DMS153 (cell line): ENCODE measurements at regions not wholly inside any gene's neighbourhood (a gene's known extent, or its start where the extent isn't known, plus 50 kb on each side); places are given as distances from the start of the nearest gene placed in this dataset.
"Not testable (repeated sequence)": the region's sequence is repeated elsewhere in the genome, so short reads cannot be mapped to it uniquely, and the experiment has no call there.

ENCODE experiments used
- DNase-seq: peaks from one replicate; lab custom pipeline; 2025; lab: John Stamatoyannopoulos, UW

DNA sequence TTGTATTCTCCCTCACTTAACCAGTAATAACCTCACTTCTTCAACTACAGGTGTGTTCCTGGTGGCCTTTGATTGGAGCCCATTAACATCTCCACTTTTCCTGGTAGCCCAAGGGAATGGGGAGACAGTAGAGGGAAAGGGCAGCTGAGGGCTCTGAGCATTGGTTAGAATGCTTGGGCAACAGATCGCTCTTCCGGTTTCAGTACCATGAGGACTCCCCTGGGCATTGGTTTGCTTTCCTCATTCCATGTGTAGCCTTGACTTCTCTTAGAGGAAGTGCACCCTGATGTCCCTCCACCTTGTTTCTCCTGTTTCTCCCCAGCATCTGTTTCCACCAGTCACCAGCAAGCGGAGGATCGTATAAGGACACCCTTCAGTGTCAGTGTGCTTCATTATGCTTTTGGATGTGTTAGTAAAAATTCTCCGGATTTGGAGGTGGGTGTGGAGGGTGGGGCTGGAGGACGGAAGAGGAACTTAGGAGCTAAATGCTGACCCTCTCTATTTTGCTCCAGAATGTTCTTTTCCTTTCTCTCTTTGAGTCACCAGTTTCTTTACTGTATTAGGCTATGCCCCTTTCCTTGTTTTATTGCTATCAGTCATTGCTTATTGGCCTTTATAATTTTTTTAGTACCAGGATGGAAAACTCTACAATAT lies 50.6 kb upstream of the ZNG1B start:
- DNase-seq: not testable (repeated sequence)

DNA sequence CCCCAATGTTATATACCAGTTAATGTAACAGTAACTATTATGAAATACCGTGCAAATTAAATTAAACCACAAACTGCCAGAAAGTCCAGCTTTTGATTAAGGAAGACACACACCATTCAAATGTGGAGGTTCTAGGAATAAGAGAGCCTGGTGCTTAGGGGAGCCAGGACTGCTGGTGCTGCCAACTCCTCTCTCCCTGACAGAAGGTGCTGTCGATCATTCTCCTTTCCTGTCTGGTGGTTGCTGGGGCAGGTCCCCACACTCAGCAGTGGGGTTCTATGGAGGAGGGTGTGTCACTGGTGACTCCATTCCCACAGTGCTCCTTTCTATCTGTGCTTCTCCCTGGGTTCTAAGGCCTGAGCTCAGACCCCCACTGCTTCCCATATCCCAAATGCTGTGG lies 57.9 kb upstream of the ZNG1B start:
- not testable (repeated sequence) for DNase-seq

DNA sequence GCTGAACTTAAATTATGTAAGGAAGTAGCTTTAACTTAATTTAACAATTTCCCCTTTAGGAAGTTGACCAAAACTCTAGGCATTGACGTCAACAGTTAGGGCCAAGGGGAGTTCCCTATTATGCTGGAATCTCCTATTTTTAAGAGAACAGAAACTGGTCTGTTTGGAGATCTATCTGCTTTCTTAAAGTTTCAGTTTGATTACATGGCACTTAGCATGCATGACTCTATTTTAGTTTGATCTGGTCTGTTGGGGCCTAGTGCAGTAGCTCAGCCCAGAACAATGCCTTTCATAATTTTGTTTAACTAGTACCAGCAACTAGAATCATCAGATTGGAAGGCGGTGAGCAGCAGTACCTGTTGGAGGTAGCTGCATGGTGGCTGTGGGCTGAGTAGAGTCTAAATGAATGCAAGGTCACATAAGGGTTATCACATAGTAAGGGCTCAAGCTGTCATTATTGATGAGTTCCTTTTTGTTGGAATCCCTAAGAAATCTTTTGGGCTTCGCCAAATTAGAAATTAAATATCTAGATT lies 60.5 kb upstream of the ZNG1B start:
- DNase-seq: no peak

DNA sequence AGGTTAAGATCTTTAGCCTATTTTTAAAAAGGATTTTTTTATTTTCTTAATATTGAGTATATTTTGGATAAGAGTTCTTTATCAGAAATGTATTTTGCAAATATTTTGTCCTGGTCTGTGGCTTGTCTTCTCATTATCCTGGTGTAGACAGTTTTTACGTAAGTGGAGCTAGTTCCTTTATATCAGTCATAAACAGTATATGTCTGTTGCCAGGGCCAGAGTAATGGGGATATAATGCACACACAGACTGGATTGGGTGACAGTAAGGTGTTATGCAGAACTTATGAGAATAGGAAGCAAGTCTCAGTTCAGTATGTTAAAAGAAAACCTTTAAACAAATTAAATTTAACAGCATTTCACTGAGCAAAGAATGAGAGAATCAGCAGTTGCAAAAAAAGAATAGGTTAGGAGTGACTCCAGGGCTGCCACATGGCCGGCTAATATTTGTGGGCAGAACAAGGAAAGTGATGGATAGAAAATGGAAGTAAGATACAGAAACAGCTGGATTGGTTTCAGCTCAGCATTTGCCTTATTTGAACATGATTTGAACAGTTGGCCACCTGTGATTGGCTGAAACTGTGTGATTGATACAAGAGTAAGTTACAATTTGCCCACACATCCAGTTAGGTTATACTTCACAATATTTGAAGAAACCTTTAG lies 61.1 kb upstream of the ZNG1B start:
- DNase-seq: no peak

DNA sequence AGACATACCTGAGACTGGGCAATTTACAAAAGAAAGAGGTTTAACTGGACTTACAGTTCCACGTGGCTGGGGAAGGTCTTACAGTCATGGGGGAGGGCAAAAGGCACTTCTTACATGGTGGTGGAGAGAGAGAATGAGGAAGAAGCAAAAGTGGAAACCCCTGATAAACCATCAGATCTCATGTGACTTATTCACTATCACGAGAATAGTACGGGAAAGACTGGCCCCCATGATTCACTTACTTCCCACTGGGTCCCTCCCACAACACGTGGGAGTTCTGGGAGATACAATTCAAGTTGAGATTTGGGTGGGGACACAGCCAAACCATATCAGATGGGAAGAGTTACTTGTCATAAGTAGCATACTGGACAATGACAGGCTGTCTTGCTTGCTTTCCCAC lies 62.6 kb upstream of the ZNG1B start:
- DNase-seq: not testable (repeated sequence)

DNA sequence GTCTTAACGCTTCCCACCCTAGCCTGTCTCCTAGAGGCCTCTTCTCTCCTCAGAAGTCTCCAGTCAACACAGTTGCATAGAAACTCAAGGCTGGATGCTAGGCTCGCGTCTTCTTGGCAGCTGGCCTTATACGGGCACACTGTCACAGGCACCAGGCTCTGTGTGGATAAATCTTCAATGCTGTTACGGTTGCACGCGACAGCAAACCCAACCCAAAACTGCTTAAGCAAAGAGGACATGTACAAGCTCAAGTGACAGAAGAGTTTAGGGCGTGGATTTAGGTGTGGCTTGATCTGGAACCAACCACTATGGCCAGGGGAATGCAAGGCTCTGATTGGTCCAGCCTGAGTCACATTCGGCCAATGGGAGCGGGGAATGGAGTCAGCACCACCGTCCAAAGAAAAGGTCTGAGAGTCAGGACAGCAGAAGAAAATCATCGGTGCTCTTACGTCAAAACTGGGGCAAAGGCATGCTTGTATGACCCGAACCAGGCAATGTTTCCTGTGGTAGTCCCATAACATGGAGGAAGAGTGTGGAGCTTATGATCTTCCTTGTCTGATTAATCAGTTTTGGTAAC lies 65.1 kb upstream of the ZNG1B start:
- DNase-seq: not testable (repeated sequence)

DNA sequence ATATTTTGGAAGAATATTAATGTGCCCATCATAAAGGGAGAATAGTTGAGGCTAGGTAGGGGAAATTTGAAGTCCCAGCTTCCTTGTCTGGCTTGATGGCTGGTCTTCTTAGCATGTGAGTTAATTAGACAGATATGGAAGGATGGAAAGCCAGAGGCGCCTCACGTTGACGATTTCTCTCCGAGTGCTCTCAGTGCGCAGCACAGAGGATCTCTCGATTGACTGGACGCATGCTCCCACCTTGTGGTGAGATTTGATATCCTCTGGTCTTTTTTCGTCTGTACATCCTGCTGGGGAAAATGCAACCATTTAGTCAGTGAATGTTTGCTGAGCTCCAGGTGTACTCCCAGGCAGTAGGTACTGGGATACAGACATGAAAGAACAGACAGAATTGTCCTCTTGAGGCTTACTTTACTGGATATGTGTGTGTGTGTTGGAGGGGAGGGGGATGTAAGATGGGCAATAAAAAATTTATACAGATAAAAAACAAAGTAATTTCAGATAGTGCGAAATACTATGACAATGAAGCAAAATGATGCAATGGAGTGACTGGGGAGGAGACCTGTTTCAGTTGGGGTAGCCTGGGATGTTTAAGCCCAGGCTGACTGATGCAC lies 66.9 kb upstream of the ZNG1B start:
- DNase-seq: no peak

DNA sequence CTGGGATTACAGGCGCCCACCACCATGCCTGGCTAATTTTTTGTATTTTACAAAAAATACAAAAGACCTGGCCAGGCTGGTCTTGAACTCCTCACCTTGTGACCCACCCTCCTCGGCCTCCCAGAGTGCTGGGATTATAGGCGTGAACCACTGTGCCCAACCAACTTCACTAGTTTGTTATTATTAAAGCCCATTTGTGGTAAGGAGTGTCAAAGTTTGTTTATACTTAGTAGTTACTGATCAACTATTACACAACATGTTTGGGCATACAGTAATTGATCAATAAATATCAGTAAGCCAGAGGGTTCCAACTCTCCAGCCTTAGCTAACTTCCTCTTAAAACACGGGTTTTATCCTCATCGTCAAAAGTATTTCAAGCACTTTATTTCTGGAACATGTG lies 67.5 kb upstream of the ZNG1B start:
- DNase-seq: no peak

DNA sequence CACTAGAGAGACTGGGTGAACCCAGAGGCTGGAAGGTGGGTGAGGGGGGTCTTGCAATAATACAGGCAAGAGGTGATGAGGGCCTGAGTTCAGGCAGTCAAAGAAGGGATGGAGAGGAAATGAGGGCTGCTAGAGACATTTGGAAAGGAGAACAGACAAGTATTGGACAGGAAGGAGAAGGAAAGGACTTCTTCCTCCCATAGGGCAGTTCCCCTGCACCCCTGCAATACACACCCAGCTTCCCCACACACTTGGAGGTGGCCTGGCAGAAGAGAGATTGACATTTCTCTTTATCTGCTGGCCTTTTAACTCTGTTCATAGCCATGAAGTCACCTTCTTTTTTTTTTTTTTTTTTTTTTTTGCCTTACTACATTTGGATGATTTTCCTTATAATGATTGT lies 68.9 kb upstream of the ZNG1B start:
- not testable (repeated sequence) for DNase-seq

DNA sequence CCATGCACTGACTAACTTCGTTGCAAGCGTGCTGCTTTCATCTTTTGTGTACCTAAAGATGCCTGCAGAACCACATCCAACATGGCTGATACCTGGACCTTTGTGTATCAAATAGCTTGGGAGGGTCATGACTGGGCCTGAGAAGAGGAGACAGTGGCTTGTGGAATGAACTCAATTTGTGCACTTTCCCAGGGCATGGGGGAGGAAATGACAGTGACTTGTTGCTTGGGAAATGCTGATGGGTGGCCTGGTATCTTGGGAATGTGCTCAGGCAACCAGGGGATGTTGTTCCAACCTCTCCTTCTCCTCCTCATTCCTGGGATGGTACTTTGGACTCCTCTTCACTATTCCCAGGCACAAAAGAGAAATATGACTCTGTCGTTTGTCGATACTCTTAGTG lies 70.7 kb upstream of the ZNG1B start:
- not testable (repeated sequence) for DNase-seq

DNA sequence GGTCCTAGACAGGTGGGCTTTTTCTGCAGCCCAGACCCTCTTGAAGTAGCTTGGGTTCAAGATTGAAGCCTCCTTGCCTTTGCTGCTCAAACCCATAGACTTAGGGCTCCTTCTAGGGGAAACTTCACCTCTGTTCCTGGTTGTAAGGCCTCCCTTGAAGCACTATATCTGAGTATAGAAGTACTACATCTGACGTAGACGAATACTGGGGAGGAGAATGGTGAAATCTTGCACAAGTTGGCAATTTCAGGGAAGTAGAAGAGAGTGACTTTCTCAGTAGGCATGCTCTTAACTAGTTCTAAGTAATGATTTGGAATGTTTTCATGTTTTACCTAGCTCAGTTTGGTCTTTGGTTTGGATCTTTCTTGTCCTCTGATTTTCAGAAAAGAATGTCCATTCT lies 71.7 kb upstream of the ZNG1B start:
- DNase-seq: not testable (repeated sequence)

DNA sequence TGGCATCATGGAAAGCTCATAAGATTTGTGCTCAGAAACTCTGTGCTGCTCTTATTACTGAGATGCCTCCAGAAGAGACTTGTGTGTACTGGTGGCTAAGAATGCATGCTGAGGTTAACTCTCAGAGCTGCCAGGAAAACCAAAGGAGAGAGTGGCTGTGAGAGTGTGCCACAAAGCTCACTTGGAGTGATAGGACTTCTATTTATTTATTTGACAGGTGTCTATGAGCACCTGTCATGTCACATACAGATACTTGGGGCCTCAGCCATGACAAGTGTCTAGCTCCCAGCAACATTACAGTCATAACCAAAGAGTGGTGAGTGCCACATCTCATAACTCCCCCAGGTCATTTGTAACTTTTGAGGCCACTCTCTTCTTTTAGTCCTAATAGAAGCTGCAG lies 72.2 kb upstream of the ZNG1B start:
- not testable (repeated sequence) for DNase-seq

DNA sequence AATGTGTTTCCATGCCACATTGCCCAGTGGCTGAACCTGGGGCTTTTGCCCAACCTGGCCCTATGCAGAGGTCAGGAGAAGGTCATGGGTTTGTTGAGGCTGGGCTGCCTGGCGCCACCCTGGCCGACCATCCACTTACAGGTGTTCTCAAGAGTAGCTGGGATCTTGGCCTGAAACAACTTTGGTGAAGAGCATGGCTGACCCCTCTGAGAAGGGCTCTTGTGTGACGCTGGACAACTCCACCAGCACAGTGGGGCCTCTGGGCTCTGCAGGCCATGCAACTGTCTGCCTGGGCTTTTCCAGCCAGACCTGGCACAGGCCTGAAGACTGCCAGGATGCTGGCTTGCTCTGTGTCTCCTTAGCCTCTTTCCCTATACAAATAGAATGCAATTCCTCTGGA lies 76.4 kb upstream of the ZNG1B start:
- no peak for DNase-seq

DNA sequence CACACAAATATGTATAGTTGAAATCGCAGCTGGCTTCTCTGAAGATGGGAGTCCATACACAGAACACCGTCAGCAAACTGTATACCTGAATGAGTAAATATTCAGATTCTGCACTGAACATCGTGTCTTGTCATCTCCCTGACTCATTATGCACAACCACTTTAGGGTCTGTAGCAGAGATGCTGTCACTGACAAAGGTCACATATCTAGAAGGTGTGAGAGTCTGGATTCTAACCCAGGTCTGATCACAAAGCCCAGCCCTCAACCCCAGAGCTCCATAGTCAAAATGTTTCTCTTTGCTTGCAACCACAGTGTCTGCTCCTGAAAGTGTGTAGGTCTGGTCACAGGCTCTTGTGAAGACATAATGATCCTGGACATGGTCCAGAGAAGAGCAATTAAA lies 78.3 kb upstream of the PAX8 start:
- no peak for DNase-seq

DNA sequence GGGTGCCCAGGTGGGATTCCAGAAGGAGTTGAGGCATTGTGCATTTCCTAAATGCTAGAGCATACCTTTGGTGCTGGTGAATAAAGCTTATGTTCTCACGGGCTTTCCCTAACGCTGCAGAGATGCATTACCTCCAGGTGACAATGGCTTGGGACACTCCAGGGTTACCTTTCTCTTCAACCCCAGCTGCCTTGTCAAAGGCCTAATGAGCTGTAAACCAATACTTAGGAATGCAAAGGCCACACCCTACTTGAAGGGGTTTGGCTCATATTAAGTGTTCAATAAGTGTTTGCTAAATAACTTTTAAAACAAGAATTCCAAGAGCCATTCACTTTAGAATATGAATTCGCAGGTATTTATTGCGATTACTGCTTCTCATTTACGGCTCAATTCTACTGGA lies 77.6 kb upstream of the PAX8 start:
- DNase-seq: not testable (repeated sequence)

DNA sequence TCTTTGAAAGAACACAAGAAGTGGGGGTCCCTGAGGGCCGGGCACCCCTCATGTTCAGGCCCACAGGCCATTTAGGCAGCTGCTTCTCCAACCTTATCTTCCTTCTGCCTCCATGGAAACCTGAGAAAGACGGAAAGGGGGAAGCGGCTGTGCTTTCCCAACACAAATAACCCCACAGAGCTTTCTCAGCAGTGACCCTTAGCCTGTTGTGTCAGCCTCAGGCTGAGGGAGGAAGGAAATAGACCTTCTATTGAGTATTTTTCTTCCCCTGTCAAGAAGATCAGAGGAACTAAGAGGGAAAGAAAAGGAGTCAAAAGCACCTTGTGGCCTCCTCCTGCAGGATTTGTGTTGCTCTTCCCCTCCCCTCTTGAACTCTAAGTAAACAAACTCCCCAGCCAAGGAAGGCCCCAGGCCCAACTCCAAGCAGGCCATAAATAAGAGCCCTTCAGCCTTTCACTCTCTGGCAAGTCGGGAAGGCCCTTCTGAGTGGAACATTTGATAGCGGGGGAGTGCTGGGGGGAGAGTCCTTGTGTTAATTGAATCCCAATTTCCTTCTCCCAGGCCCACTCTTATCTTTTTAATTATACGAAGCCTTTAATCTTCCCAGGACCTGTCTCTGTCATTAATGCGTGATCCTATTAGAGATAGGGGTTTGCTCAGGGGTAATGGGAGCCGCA lies 76.8 kb upstream of the PAX8 start:
- not testable (repeated sequence) for DNase-seq

DNA sequence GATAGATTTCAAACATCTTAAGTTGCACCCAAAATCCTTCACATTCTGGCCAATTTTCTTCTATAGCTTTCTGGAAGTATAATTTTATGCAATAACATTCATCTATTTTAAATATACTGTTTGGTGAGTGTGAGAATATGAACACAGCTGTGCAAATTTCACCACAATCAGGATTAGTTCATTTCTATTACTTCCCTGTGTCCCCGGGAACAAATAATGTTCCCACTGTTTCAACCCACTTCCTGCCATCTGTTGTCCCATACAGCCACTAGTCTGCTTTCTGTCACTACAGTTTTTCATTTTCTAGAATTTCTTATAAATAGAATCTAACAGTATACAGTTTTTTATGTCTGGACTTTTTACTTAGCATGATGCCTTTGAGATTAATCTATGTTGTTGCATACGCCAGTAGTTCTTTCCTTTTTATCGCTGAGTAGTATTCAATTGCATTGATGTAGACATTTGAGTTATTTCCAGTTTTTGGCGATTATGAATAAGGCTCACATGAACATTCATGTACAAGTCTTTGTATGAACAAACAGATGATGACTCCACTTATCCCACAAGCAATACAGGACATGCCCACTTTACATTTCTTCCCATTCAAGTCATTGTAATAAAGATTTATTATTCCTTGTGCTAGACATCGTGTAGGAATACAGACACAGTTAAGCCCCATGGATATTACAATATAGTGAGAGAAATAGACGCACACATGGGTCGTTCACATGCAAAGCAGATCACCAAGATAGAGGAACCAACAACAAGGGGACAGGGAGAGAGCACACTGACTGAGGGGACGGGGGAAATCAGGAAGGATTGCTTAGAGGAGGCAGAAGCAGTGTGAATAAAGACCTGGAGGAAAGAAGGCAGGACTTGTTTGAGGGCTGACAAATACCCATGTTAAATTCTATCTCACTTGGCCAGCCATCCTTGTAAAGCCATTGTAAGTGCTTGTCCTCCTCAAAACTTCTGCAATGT lies 72.9 kb upstream of the PAX8 start:
- DNase-seq: no peak

DNA sequence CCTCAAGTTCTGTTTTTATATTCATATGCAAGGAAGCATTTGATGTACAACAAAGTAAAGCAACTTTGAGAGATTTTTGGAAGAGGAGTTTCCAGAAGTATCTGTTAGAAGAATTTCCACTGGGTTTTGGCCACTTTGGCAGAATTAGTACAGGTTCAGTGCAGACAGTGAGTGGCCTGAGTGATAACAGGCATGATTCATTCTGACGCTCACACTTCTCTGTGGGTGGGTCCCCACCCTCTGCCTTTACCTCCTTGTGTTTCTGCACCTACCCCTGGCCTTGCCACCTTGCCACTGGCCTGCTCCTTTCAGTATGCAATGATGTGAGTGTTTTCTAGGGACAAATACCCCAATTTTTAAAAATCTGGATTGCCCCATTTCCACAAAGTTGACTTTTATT lies 65.1 kb upstream of the PAX8 start:
- DNase-seq: not testable (repeated sequence)

DNA sequence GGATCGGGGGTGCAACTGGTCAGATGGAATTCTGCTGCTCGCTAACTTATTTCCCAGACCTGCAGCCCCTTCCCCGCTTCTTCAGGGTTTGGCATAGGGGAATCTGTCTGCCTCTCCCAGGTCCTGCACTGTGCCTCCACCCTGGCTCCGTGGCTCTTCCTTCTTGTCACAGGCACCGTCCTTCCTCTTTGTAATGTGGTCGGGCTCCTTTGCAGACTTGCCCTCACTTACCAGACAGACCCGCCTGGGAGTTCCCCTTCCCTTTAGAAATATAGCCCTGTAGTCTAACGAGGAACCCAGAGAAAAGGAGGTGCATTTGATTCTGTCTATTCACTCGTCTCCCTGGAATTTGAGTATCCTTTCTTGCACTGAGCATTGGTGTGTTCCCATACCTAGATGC lies 63.9 kb upstream of the PAX8 start:
- no peak for DNase-seq

DNA sequence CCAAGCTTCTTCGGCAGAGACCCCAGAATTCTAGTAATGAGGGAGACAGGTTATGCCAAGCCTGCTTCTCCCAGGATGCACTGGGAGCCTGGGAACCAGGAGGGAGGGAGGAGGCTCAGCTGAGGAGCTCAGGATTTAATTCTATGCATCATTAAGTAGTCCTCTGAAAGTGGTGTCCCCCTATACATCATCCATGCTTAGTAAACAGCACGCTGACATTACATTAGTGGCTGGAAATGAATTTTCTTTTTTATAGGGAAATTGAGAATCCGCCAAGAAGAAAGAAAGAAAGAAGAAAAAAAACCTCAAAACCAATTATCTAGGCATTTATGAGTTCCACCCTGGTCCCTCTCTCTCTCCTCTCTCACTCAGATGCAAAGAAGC lies 63.1 kb upstream of the PAX8 start:
- not testable (repeated sequence) for DNase-seq

DNA sequence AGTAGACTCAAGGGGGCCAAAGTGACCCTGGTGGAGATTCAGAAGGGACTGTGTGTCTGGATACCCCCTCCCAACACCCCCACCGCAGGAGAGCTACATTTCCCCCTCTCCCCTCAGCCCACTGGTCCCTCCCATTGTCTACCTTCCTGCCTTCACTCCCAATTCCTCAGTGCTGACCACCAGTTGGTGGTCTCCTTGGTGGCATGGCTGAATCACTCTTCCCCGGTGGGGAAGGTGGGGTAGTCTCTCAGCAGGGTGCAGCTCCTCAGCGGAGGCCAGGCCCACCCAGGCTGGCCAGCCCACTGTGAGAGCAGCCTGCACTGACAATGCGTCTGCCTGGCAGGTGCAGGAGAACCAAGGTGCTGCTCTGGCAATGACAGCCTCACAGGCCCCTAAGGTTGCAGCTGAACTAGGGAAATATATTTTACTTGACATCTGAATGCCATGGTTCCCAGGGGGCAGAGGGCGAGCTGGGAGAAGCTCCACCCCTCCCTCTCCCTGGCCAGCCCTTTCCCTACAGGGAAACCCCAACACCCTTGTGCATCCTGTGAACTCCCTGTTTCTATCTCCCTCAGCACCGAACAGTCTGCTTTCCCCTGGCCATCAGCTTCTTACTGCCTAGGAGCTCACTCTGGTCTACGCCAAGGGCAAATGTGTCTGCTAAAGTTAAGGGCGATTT lies 62.6 kb upstream of the PAX8 start:
- DNase-seq: no peak
